Skin of body (tissue), 1 donor: ENCODE measurements at regions not wholly inside any gene's neighbourhood (a gene's known extent, or its start where the extent isn't known, plus 50 kb on each side); places are given as distances from the start of the nearest gene placed in this dataset.
"Not testable (repeated sequence)": the region's sequence is repeated elsewhere in the genome, so short reads cannot be mapped to it uniquely, and the experiment has no call there.

ENCODE experiments used
- DNase-seq: peaks from one replicate; lab custom pipeline; 2025; lab: John Stamatoyannopoulos, UW

GRCh38 chr1:221858818-221859611 is 117.1 kb upstream of the DUSP10 start:
- DNase-seq = peak; percentile 13

GRCh38 chr1:221857094-221857444 is 115.2 kb upstream of the DUSP10 start:
- not testable (repeated sequence) for DNase-seq

- no peak for DNase-seq
These were observed 114.6 kb upstream of the DUSP10 start for GRCh38 chr1:221856228-221857093.

GRCh38 chr1:221855156-221855555 is 113.3 kb upstream of the DUSP10 start:
- DNase-seq = peak; percentile 43

GRCh38 chr1:221851336-221851735 is 109.4 kb upstream of the DUSP10 start:
- DNase-seq = peak; percentile 6

GRCh38 chr1:221850470-221851187 is 108.7 kb upstream of the DUSP10 start:
- DNase-seq = no peak

- no peak for DNase-seq
These were observed 108.0 kb upstream of the DUSP10 start for GRCh38 chr1:221849897-221850296.

GRCh38 chr1:221849110-221849509 is 107.2 kb upstream of the DUSP10 start:
- DNase-seq = no peak

GRCh38 chr1:221847676-221848075 is 105.8 kb upstream of the DUSP10 start:
- no peak for DNase-seq

GRCh38 chr1:221845650-221846371 is 103.9 kb upstream of the DUSP10 start:
- DNase-seq = no peak

GRCh38 chr1:221841983-221842335 is 100.1 kb upstream of the DUSP10 start:
- no peak for DNase-seq

GRCh38 chr1:221841251-221841982 is 99.5 kb upstream of the DUSP10 start:
- peak; percentile 91 for DNase-seq

- DNase-seq = no peak
These were observed 98.8 kb upstream of the DUSP10 start for GRCh38 chr1:221840511-221841243.

GRCh38 chr1:221839782-221840395 is 98.0 kb upstream of the DUSP10 start:
- DNase-seq = no peak

- DNase-seq = no peak
These were observed 97.4 kb upstream of the DUSP10 start for GRCh38 chr1:221839321-221839720.

GRCh38 chr1:221837896-221838295 is 96.0 kb upstream of the DUSP10 start:
- no peak for DNase-seq

- DNase-seq = no peak
These were observed 93.0 kb upstream of the DUSP10 start for GRCh38 chr1:221834698-221835513.

- no peak for DNase-seq
These were observed 90.7 kb upstream of the DUSP10 start for GRCh38 chr1:221832617-221833016.

- DNase-seq = no peak
These were observed 90.3 kb upstream of the DUSP10 start for GRCh38 chr1:221832151-221832550.
